ENCODE measurements at regions not wholly inside any gene's neighbourhood (a gene's known extent, or its start where the extent isn't known, plus 50 kb on each side); places are given as distances from the start of the nearest gene placed in this dataset.
A peak's percentile ranks its signal among the peaks of the same experiment; 100 is the strongest.

DNA sequence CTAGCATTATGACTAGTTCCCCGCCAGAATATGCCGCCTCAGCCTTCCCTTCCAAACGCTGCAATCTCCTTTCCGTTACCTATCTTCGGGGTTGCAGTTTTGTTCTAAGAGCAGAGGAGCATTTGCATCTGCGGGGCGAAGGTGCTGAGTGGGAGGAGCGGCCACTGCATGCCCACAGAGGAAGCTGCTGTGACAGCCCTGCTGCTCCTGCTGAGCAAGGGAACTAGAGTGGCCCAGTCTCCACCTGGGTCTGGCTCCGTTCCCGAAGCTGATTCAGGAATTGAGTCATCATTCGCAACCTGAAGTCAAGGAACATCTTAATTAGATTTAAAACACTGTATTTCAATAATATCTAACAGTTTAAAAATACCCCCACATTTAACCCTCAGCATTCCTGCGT, 98.2 kb upstream of the TJP1 start:
- DNase-seq (ENCODE audit: low read depth in 2 of 2): no peak
- no peak overlapping the region for H3K4me3 ChIP-seq (replicated peaks in 1 of 2; ENCODE audit: low read depth in 2 of 2, low read length in 2 of 2)
- no peak for TF ChIP-seq CTCF (IDR thresholded peaks at IDR 0.05; ENCODE audit: low read depth, low read length)

DNA sequence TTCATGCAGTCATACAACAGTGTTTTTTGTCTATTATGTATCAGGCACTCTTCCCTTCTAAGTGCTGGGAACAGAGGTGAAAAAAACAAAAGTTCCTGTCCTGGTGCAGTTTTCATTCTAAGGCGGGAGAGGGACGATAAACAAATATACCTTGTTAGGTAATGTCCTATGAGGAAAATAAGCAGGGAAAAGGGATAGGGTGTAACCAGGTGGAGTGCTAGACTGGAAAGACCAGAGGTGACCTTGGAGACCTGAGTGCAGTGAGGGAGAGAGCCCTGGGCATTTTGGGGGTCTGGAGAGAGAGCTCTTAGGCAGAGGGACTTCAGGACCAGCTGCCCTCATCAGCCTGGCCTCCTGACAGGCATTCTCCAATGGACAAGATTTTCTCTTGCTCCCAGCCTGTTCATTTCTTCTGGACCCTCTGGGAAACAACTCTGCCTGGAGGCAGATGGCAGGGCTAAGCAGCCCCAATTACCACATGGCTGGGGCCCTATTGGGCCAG, 97.2 kb upstream of the TJP1 start:
- no peak for TF ChIP-seq CTCF (IDR thresholded peaks at IDR 0.05; ENCODE audit: low read depth, low read length)
- H3K4me3 ChIP-seq (replicated peaks in 1 of 2; ENCODE audit: low read depth in 2 of 2, low read length in 2 of 2): no peak overlapping the region

GRCh38 chr15:29917600-29918597, 95.6 kb upstream of the TJP1 start:
- H3K4me3 ChIP-seq (replicated peaks in 1 of 2; ENCODE audit: low read depth in 2 of 2, low read length in 2 of 2): no peak overlapping the region
- DNase-seq (ENCODE audit: low read depth in 2 of 2): peak in 1 of 2 donors; percentile 47
- TF ChIP-seq CTCF (IDR thresholded peaks at IDR 0.05; ENCODE audit: low read depth, low read length): no peak

More for the DNA sequence above, 97.2 kb upstream of the TJP1 start:
- no peak for DNase-seq (ENCODE audit: low read depth in 2 of 2)

- no peak for TF ChIP-seq CTCF (IDR thresholded peaks at IDR 0.05; ENCODE audit: low read depth, low read length)
- DNase-seq (ENCODE audit: low read depth in 2 of 2): no peak
- no peak overlapping the region for H3K4me3 ChIP-seq (replicated peaks in 1 of 2; ENCODE audit: low read depth in 2 of 2, low read length in 2 of 2)
Observed at GRCh38 chr15:29914511-29914926, 92.3 kb upstream of the TJP1 start.

DNA sequence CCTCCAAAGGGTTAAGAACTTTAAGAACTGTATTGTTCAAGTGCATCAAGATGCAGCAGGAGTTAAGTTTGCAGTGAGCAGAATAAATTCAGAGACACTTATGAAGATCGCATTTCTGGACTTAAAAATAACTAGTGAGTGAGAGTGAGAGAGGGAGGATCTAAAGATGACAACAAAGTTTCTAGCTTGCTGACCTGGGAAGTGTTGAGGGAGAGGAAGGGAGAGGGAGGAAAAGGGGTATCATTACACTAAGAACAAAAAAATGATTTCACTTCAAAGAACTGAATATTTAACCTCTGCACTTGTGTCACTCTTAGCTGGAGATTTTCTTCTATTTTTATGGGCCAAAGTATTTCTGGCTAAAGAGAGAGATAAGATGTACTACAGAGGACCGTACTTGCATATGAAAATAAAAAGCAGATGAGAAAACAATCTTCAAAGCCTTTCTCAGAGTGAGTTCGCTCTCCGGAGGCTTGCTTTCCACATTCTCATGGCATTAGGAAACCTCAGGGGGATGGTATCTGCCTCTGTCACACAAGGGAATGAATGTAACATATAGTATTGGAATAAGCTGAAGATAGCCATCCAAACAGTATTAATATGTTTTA, 91.4 kb upstream of the TJP1 start:
- DNase-seq (ENCODE audit: low read depth in 2 of 2): peak; percentile 60 to 66
- TF ChIP-seq CTCF (IDR thresholded peaks at IDR 0.05; ENCODE audit: low read depth, low read length): no peak
- no peak overlapping the region for H3K4me3 ChIP-seq (replicated peaks in 1 of 2; ENCODE audit: low read depth in 2 of 2, low read length in 2 of 2)

DNA sequence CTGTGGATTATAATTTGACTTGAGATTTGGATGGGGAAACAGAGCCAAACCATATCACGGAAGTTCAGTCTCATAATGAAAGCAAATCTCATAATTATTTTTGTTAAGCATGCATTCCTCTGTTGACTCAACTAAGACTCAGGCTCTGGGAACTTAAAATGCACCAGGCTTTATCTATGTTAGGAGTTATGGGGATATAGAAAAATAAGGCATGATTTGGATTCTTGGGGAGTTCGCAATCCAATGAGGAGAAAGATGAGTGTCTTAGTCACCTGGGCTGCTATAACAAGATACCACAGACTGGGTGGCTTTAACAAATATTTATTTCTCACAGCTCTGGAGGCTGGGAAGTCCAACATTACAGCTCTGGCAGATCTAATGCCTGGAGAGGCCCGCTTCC, 89.4 kb upstream of the TJP1 start:
- TF ChIP-seq CTCF (IDR thresholded peaks at IDR 0.05; ENCODE audit: low read depth, low read length): no peak
- DNase-seq (ENCODE audit: low read depth in 2 of 2): peak in 1 of 2 donors; percentile 46
- H3K4me3 ChIP-seq (replicated peaks in 1 of 2; ENCODE audit: low read depth in 2 of 2, low read length in 2 of 2): no peak overlapping the region

All from cardiac fibroblast (primary cell).